Naive thymus-derived CD4-positive, alpha-beta T cell (primary cell): ENCODE measurements at regions not wholly inside any gene's neighbourhood (a gene's known extent, or its start where the extent isn't known, plus 50 kb on each side); places are given as distances from the start of the nearest gene placed in this dataset.
"Not testable (repeated sequence)": the region's sequence is repeated elsewhere in the genome, so short reads cannot be mapped to it uniquely, and the experiment has no call there.

ENCODE experiments used
- ATAC-seq: fragments of 150-1000 bp; cut with Tn5 transposase; 2 replicates; pipeline ENCODE4 v1.10.0; 2021; ENCODE audit warnings: mild to moderate bottlenecking, moderate library complexity
- CTCF ChIA-PET: fragments of 350-600 bp; sonication (Branson Sonifier 250); formaldehyde crosslinking; loops from one replicate; lab custom pipeline; 2021; ENCODE audit warnings: antibody characterized with exemption; lab: Charles Lee
- POLR2A ChIA-PET: fragments of 350-600 bp; sonication (Branson Sonifier 250); formaldehyde crosslinking; loops from one replicate; lab custom pipeline; 2021; ENCODE audit warnings: antibody characterized with exemption, inconsistent platforms; lab: Charles Lee
- DNase-seq, 9 donors: peaks; one replicate each; pipeline versions ENCODE4 v3.0.0 to v3.0.0-alpha.2; 2020 to 2022; ENCODE audit warnings: mixed read lengths in 1 of 9
- H3K27ac ChIP-seq: one replicate; pipeline ENCODE4 v1.7.0; 2013; ENCODE audit warnings: mild to moderate bottlenecking, low read depth, low read length, moderate library complexity
- H3K27me3 ChIP-seq, 2 donors: one replicate each; pipeline ENCODE4 v1.7.0; 2013; ENCODE audit warnings: low read length in 2 of 2, mild to moderate bottlenecking in 2 of 2, moderate library complexity in 2 of 2; ENCODE audit not compliant: control insufficient read depth in 2 of 2, insufficient read depth in 2 of 2
- H3K36me3 ChIP-seq, 3 experiments: 1 replicate in 2 of 3; 2 replicates in 1 of 3; pipeline ENCODE4 v1.7.0; 2013; ENCODE audit warnings: low read length in 3 of 3, mild to moderate bottlenecking in 3 of 3, moderate library complexity in 1 of 3; ENCODE audit not compliant: insufficient read depth in 3 of 3, control insufficient read depth in 2 of 3
- H3K4me1 ChIP-seq, 2 donors: one replicate each; pipeline ENCODE4 v1.7.0; 2013; ENCODE audit warnings: low read length in 2 of 2, mild to moderate bottlenecking in 2 of 2, moderate library complexity in 1 of 2; ENCODE audit not compliant: control insufficient read depth in 2 of 2, insufficient read depth in 2 of 2
- H3K4me3 ChIP-seq: 2 replicates; pipeline ENCODE4 v1.7.0; 2013; ENCODE audit warnings: mild to moderate bottlenecking, low read length
- H3K9me3 ChIP-seq, 3 experiments: 1 replicate in 2 of 3; 2 replicates in 1 of 3; pipeline ENCODE4 v1.7.0; 2013; ENCODE audit warnings: low read length in 3 of 3; ENCODE audit not compliant: control insufficient read depth in 2 of 3
- H3K27ac Mint-ChIP-seq, 9 donors: one replicate each; pipeline ENCODE4 v1.8.0; 2020 to 2022; ENCODE audit warnings: mixed read lengths in 9 of 9, mild to moderate bottlenecking in 8 of 9, moderate library complexity in 5 of 9, inconsistent platforms in 2 of 9
- H3K27me3 Mint-ChIP-seq, 5 donors: one replicate each; pipeline ENCODE4 v1.8.0; 2021 to 2022; ENCODE audit warnings: mixed read lengths in 5 of 5, mild to moderate bottlenecking in 1 of 5
- H3K36me3 Mint-ChIP-seq, 5 donors: one replicate each; pipeline ENCODE4 v1.8.0; 2020 to 2022; ENCODE audit warnings: mixed read lengths in 5 of 5, mild to moderate bottlenecking in 3 of 5, inconsistent platforms in 1 of 5
- H3K4me1 Mint-ChIP-seq, 7 donors: one replicate each; pipeline ENCODE4 v1.8.0; 2020 to 2022; ENCODE audit warnings: mixed read lengths in 7 of 7, mild to moderate bottlenecking in 3 of 7, inconsistent platforms in 1 of 7
- H3K4me3 Mint-ChIP-seq, 10 donors: one replicate each; pipeline ENCODE4 v1.8.0; 2020 to 2022; ENCODE audit warnings: mild to moderate bottlenecking in 10 of 10, mixed read lengths in 10 of 10, moderate library complexity in 6 of 10, inconsistent platforms in 2 of 10
- H3K9me3 Mint-ChIP-seq, 11 donors: one replicate each; pipeline ENCODE4 v1.8.0; 2020 to 2022; ENCODE audit warnings: mixed read lengths in 11 of 11, mild to moderate bottlenecking in 4 of 11, inconsistent platforms in 1 of 11, moderate library complexity in 1 of 11
- intact Hi-C, 2 donors: fragments of 100-400 bp; cut with micrococcal nuclease; formaldehyde crosslinking; loops; one replicate each; pipeline ENCODE4 v1.15.1; 2023

DNA sequence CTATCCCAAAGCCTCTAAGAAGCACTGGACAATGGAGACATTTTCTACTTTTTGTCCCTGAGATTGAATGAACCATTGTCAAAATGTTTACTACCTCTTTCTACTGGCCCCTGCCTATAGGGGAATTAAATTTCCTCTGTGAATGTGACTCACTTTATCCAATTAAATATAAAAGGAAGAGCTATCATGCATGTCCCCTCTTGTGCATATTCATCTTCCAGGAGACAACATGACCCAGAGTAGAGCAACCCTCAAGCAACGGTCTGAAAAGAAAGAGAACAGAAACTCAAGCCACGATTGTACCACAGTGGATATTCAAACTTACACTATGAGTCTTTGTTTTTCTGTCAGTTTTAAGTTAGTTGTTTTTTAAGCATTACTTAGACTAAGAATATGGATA lies 938.4 kb upstream of the ATXN7L3B start:
- Mint-ChIP-seq H3K27ac (no peak overlapping the region), H3K4me1 (no peaks in the 10 kb centered on the region), H3K27me3 (no peaks in the 10 kb centered on the region), H3K36me3 (peaks cover 0 to 5% (median 0%) of the 10 kb centered on the region in 5 donors), H3K9me3 (peaks cover 0 to 10% (median 2%) of the 10 kb centered on the region in 11 donors), H3K4me3 (no peak overlapping the region)
- DNase-seq (no peak), ATAC-seq (no peak)
- CTCF ChIA-PET = no interaction called here
- no peaks in the 10 kb centered on the region for H3K27me3 ChIP-seq
- no peaks in the 10 kb centered on the region for H3K4me1 ChIP-seq
- POLR2A ChIA-PET = no interaction called here
- intact Hi-C loops = no loop called here
- no peaks in the 10 kb centered on the region for H3K36me3 ChIP-seq
- no peaks in the 10 kb centered on the region for H3K9me3 ChIP-seq
- no peak overlapping the region for H3K27ac ChIP-seq
- no peak overlapping the region for H3K4me3 ChIP-seq

DNA sequence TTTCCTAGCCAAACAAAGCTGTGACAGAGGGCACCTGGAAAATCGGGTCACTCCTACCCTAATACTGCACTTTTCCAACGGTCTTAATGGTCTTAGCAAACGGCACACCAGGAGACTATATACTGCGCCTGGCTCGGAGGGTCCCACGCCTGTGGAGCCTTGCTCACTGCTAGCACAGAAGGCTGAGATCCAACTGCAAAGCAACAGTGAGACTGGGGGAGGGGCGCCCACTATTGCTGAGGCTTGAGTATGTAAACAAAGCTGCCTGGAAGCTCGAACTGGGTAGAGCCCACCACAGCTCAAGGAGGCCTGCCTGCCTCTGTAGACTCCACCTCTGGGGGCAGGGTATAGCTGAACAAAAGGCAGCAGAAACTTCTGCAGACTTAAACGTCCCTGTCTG lies 931.7 kb upstream of the ATXN7L3B start:
- H3K4me1 ChIP-seq, H3K9me3 ChIP-seq, POLR2A ChIA-PET, H3K27me3 Mint-ChIP-seq, DNase-seq, H3K27ac ChIP-seq, H3K36me3 Mint-ChIP-seq, ATAC-seq, intact Hi-C loops, H3K27ac Mint-ChIP-seq, H3K4me3 ChIP-seq, H3K27me3 ChIP-seq, H3K4me3 Mint-ChIP-seq, CTCF ChIA-PET, H3K4me1 Mint-ChIP-seq, H3K36me3 ChIP-seq: not testable (repeated sequence)
- peaks cover 0 to 20% (median 10%) of the 10 kb centered on the region in 11 donors for H3K9me3 Mint-ChIP-seq

DNA sequence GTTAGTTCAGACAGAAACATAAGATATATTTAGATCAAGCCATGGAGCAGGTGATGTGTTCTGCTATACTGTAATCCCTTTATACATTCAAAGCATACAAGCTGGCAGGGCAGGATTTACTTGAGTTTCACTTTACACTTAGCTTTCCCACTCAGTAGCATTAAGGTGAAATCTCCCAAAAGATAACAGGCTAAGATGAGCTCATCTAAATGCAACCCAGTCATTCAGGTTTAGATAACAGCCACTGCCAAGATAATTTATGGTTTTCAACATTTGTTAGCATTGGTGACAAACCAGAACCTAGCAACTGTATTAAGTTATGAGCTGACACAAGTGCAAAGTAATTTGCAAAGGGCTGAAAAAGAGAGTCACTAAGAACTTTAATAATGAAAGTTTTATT lies 925.1 kb upstream of the ATXN7L3B start:
- Mint-ChIP-seq H3K9me3 (peaks cover 0 to 26% (median 10%) of the 10 kb centered on the region in 11 donors), H3K27me3 (no peaks in the 10 kb centered on the region), H3K4me1 (no peaks in the 10 kb centered on the region), H3K36me3 (no peaks in the 10 kb centered on the region), H3K27ac (no peak overlapping the region), H3K4me3 (no peak overlapping the region)
- no peak overlapping the region for H3K27ac ChIP-seq
- H3K27me3 ChIP-seq = no peaks in the 10 kb centered on the region
- no peak overlapping the region for H3K4me3 ChIP-seq
- ChIA-PET CTCF (no interaction called here), POLR2A (no interaction called here)
- H3K4me1 ChIP-seq = no peaks in the 10 kb centered on the region
- intact Hi-C loops = no loop called here
- DNase-seq (no peak), ATAC-seq (no peak)
- H3K36me3 ChIP-seq = no peaks in the 10 kb centered on the region
- no peaks in the 10 kb centered on the region for H3K9me3 ChIP-seq

DNA sequence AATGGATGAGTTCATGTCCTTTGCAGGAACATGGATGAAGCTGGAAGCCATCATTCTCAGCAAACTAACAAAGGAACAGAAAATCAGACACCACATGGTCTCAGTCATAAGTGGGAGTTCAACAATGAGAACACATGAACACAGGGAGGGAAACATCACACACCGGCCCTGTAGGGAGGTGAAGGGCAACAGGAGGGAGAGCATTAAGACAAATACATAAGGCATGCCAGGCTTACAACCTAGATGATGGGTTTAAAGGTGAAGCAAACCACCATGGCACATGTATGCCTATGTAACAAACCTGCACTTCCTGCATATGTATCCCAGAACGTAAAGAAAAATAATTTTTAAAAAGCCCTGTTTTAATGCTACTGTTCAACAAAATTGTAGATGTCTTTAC lies 914.2 kb upstream of the ATXN7L3B start:
- Histone ChIP-seq H3K27me3 (no peaks in the 10 kb centered on the region), H3K27ac (no peak overlapping the region), H3K4me1 (no peaks in the 10 kb centered on the region), H3K4me3 (no peak overlapping the region), H3K36me3 (no peaks in the 10 kb centered on the region), H3K9me3 (no peaks in the 10 kb centered on the region)
- no peak for ATAC-seq
- Mint-ChIP-seq H3K4me3 (no peak overlapping the region), H3K27ac (no peak overlapping the region), H3K4me1 (no peaks in the 10 kb centered on the region), H3K36me3 (no peaks in the 10 kb centered on the region), H3K9me3 (peaks cover 0 to 8% (median 0%) of the 10 kb centered on the region in 11 donors), H3K27me3 (no peaks in the 10 kb centered on the region)
- ChIA-PET CTCF (no interaction called here), POLR2A (no interaction called here)
- DNase-seq = no peak
- intact Hi-C loops = no loop called here

DNA sequence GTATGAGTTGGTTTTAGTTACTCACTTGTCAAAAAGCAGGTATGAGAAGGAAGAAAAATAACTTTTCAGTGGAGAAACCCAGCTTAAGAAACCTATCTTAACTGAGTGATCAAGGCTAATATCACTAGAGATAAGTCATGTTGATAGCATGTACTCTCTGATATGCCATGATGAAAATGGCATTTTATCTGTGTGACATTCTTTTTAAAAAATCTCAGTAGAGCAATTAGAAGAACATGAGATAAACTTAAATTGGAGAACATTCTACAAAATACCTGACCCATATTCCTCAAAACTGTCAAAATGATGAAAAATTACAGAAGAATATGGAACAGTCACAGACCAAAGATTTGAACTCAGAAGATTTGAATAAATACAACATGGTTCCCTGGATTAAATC lies 912.4 kb upstream of the ATXN7L3B start:
- DNase-seq (no peak), ATAC-seq (no peak)
- H3K9me3 ChIP-seq = no peaks in the 10 kb centered on the region
- Mint-ChIP-seq H3K4me3 (no peak overlapping the region), H3K9me3 (peaks cover 0 to 8% (median 0%) of the 10 kb centered on the region in 11 donors), H3K27ac (no peak overlapping the region), H3K4me1 (no peaks in the 10 kb centered on the region), H3K36me3 (no peaks in the 10 kb centered on the region), H3K27me3 (no peaks in the 10 kb centered on the region)
- intact Hi-C loops = no loop called here
- no peaks in the 10 kb centered on the region for H3K36me3 ChIP-seq
- H3K4me3 ChIP-seq = no peak overlapping the region
- no peaks in the 10 kb centered on the region for H3K27me3 ChIP-seq
- CTCF ChIA-PET = no interaction called here
- H3K4me1 ChIP-seq = no peaks in the 10 kb centered on the region
- H3K27ac ChIP-seq = no peak overlapping the region
- POLR2A ChIA-PET = no interaction called here

GRCh38 chr12:73629171-73629570 lies 908.5 kb upstream of the ATXN7L3B start:
- Histone ChIP-seq H3K9me3 (no peaks in the 10 kb centered on the region), H3K27ac (no peak overlapping the region), H3K4me1 (no peaks in the 10 kb centered on the region), H3K27me3 (no peaks in the 10 kb centered on the region), H3K36me3 (no peaks in the 10 kb centered on the region), H3K4me3 (no peak overlapping the region)
- intact Hi-C loops = no loop called here
- DNase-seq = no peak
- no peak for ATAC-seq
- H3K4me1 Mint-ChIP-seq = no peaks in the 10 kb centered on the region
- no peaks in the 10 kb centered on the region for H3K27me3 Mint-ChIP-seq
- ChIA-PET CTCF (no interaction called here), POLR2A (no interaction called here)
- no peak overlapping the region for H3K27ac Mint-ChIP-seq
- no peak overlapping the region for H3K4me3 Mint-ChIP-seq
- peaks cover 0 to 3% (median 0%) of the 10 kb centered on the region in 11 donors for H3K9me3 Mint-ChIP-seq
- no peaks in the 10 kb centered on the region for H3K36me3 Mint-ChIP-seq

- H3K36me3 ChIP-seq = no peaks in the 10 kb centered on the region
- H3K9me3 ChIP-seq = no peaks in the 10 kb centered on the region
- no peak overlapping the region for H3K27ac ChIP-seq
- H3K27ac Mint-ChIP-seq = no peak overlapping the region
- no peak overlapping the region for H3K4me3 ChIP-seq
- ATAC-seq (no peak), DNase-seq (no peak)
- H3K4me1 Mint-ChIP-seq = no peaks in the 10 kb centered on the region
- peaks cover 0 to 3% (median 0%) of the 10 kb centered on the region in 11 donors for H3K9me3 Mint-ChIP-seq
- H3K27me3 ChIP-seq = no peaks in the 10 kb centered on the region
- no peak overlapping the region for H3K4me3 Mint-ChIP-seq
- no peaks in the 10 kb centered on the region for H3K27me3 Mint-ChIP-seq
- ChIA-PET CTCF (no interaction called here), POLR2A (no interaction called here)
- intact Hi-C loops = no loop called here
- no peaks in the 10 kb centered on the region for H3K4me1 ChIP-seq
- H3K36me3 Mint-ChIP-seq = no peaks in the 10 kb centered on the region
Observed at GRCh38 chr12:73629893-73630831, 907.5 kb upstream of the ATXN7L3B start.
